Activated naive CD8-positive, alpha-beta T cell treated with anti-CD3 and anti-CD28 coated beads for 36 hours (primary cell): ENCODE measurements at regions not wholly inside any gene's neighbourhood (a gene's known extent, or its start where the extent isn't known, plus 50 kb on each side); places are given as distances from the start of the nearest gene placed in this dataset.
"Not testable (repeated sequence)": the region's sequence is repeated elsewhere in the genome, so short reads cannot be mapped to it uniquely, and the experiment has no call there.

Experiments used
- DNase-seq: peaks from one replicate; pipeline ENCODE4 v3.0.0; 2021
- H3K27ac Mint-ChIP-seq: one replicate; pipeline ENCODE4 v1.8.0; 2022; ENCODE audit warnings: mild to moderate bottlenecking, moderate library complexity, mixed read lengths
- H3K27me3 Mint-ChIP-seq: one replicate; pipeline ENCODE4 v1.8.0; 2022; ENCODE audit warnings: mild to moderate bottlenecking, mixed read lengths
- H3K36me3 Mint-ChIP-seq: one replicate; pipeline ENCODE4 v1.8.0; 2021; ENCODE audit warnings: mild to moderate bottlenecking, mixed read lengths
- H3K4me1 Mint-ChIP-seq: one replicate; pipeline ENCODE4 v1.8.0; 2021; ENCODE audit warnings: mixed read lengths
- H3K4me3 Mint-ChIP-seq: one replicate; pipeline ENCODE4 v1.8.0; 2022; ENCODE audit warnings: mild to moderate bottlenecking, moderate library complexity, mixed read lengths
- H3K9me3 Mint-ChIP-seq: one replicate; pipeline ENCODE4 v1.8.0; 2022; ENCODE audit warnings: mixed read lengths

DNA sequence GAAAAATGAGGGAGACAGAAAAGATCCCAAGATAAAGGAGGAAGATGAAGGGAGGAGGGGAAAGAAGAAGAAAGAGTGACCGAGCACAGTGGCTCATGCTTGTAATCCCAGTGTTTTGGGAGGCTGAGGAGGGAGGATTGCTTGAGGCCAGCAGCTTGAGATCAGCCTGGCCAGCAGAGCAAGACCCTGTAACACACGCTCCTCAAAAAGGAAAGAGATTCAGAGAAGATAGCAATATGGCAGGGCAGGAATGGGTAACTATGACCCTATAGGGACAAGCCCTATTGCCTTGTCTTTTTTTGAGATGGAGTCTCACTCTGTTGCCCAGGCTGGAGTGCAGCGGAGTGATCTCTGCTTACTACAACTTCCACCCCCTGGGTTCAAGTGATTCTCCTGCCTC lies 116.9 kb upstream of the MAP1LC3B2 start:
- H3K9me3 Mint-ChIP-seq: no peaks in the 10 kb centered on the region
- H3K4me1 Mint-ChIP-seq: peaks cover 6% of the 10 kb centered on the region
- no peak overlapping the region for H3K4me3 Mint-ChIP-seq
- no peak overlapping the region for H3K27ac Mint-ChIP-seq
- no peaks in the 10 kb centered on the region for H3K36me3 Mint-ChIP-seq
- DNase-seq: no peak
- H3K27me3 Mint-ChIP-seq: no peaks in the 10 kb centered on the region

GRCh38 chr12:116442946-116443345 lies 116.2 kb upstream of the MAP1LC3B2 start:
- no peak for DNase-seq

GRCh38 chr12:116443821-116444589 lies 115.2 kb upstream of the MAP1LC3B2 start:
- H3K9me3 Mint-ChIP-seq: no peaks in the 10 kb centered on the region
- DNase-seq: peak; percentile 10
- no peak overlapping the region for H3K27ac Mint-ChIP-seq
- H3K4me1 Mint-ChIP-seq: peaks cover 6% of the 10 kb centered on the region
- H3K27me3 Mint-ChIP-seq: no peaks in the 10 kb centered on the region
- no peaks in the 10 kb centered on the region for H3K36me3 Mint-ChIP-seq
- H3K4me3 Mint-ChIP-seq: no peak overlapping the region

More at GRCh38 chr12:116442946-116443345, 116.2 kb upstream of the MAP1LC3B2 start:
- Mint-ChIP-seq H3K4me3 (no peak overlapping the region), H3K36me3 (no peaks in the 10 kb centered on the region), H3K27ac (no peak overlapping the region), H3K9me3 (no peaks in the 10 kb centered on the region), H3K4me1 (peaks cover 6% of the 10 kb centered on the region), H3K27me3 (no peaks in the 10 kb centered on the region)

GRCh38 chr12:116444590-116444943 lies 114.6 kb upstream of the MAP1LC3B2 start:
- Mint-ChIP-seq H3K36me3 (no peaks in the 10 kb centered on the region), H3K9me3 (no peaks in the 10 kb centered on the region), H3K27ac (no peak overlapping the region), H3K4me1 (peaks cover 6% of the 10 kb centered on the region), H3K27me3 (no peaks in the 10 kb centered on the region), H3K4me3 (no peak overlapping the region)
- DNase-seq: no peak

DNA sequence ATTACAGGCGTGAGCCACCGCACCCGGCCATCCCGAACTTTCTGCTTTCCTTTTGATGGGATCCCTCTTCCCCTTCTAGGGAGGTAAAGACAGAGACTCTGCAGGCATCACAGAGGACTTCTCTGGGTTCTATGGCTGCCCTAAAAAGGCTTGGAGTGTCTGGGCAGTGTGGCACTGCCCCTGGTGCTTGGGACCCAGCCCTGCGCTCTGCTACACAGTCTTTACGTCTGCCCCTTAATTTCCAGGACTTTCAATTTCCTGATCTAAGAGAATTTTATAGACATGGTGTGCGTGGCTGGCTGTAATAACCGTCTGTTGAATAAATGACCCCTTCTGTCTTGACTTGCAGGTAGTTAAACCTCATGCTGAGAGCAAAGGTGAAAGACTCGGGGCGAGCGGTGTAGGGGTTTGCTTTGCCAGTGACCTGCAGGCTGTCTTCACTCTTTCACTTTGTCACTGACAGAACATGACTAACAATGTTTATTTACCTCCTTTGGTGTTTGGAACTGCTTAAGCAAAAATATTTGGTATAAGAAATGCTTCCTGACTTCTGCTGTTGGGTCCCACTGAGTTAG lies 110.9 kb upstream of the MAP1LC3B2 start:
- DNase-seq: no peak
- H3K9me3 Mint-ChIP-seq: no peaks in the 10 kb centered on the region
- peaks cover 5% of the 10 kb centered on the region for H3K4me1 Mint-ChIP-seq
- H3K36me3 Mint-ChIP-seq: no peaks in the 10 kb centered on the region
- H3K27ac Mint-ChIP-seq: no peak overlapping the region
- H3K27me3 Mint-ChIP-seq: no peaks in the 10 kb centered on the region
- no peak overlapping the region for H3K4me3 Mint-ChIP-seq

- H3K9me3 Mint-ChIP-seq: no peaks in the 10 kb centered on the region
- no peak overlapping the region for H3K27ac Mint-ChIP-seq
- H3K36me3 Mint-ChIP-seq: no peaks in the 10 kb centered on the region
- H3K27me3 Mint-ChIP-seq: no peaks in the 10 kb centered on the region
- H3K4me3 Mint-ChIP-seq: no peak overlapping the region
- H3K4me1 Mint-ChIP-seq: no peaks in the 10 kb centered on the region
- no peak for DNase-seq
Observed at GRCh38 chr12:116450406-116450910, 108.7 kb upstream of the MAP1LC3B2 start.

DNA sequence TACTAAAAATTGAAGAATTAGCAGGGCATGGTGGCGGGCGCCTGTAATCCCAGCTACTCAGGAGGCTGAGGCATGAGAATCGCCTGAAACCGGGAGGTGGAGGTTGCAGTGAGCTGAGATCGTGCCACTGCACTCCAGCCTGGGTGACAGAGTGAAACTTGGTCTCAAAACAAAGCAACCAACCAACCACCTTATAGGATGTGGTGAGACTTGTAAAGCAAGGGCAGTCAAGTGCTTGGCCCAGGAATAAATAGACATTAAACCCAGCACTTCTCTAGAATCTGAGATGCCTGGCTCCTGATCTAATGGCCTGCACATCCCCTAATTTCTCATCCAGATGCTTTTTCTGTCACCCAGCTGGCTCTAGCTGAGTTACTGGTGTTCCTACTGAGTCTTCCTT lies 106.2 kb upstream of the MAP1LC3B2 start:
- not testable (repeated sequence) for H3K4me3 Mint-ChIP-seq, DNase-seq, H3K27ac Mint-ChIP-seq, H3K9me3 Mint-ChIP-seq, H3K27me3 Mint-ChIP-seq, H3K36me3 Mint-ChIP-seq, H3K4me1 Mint-ChIP-seq

- Mint-ChIP-seq H3K4me3 (no peak overlapping the region), H3K9me3 (no peaks in the 10 kb centered on the region), H3K27me3 (no peaks in the 10 kb centered on the region), H3K27ac (no peak overlapping the region), H3K4me1 (no peaks in the 10 kb centered on the region), H3K36me3 (no peaks in the 10 kb centered on the region)
- no peak for DNase-seq
Observed at GRCh38 chr12:116453631-116454030, 105.5 kb upstream of the MAP1LC3B2 start.

GRCh38 chr12:116454076-116454475 lies 105.1 kb upstream of the MAP1LC3B2 start:
- Mint-ChIP-seq H3K27ac (no peak overlapping the region), H3K4me1 (no peaks in the 10 kb centered on the region), H3K36me3 (no peaks in the 10 kb centered on the region), H3K4me3 (no peak overlapping the region), H3K9me3 (no peaks in the 10 kb centered on the region), H3K27me3 (no peaks in the 10 kb centered on the region)
- DNase-seq: no peak

GRCh38 chr12:116454950-116455447 lies 104.2 kb upstream of the MAP1LC3B2 start:
- DNase-seq: no peak
- Mint-ChIP-seq H3K4me1 (no peaks in the 10 kb centered on the region), H3K27ac (no peak overlapping the region), H3K27me3 (no peaks in the 10 kb centered on the region), H3K4me3 (no peak overlapping the region), H3K36me3 (no peaks in the 10 kb centered on the region), H3K9me3 (no peaks in the 10 kb centered on the region)

GRCh38 chr12:116455540-116456329 lies 103.4 kb upstream of the MAP1LC3B2 start:
- H3K4me3 Mint-ChIP-seq: no peak overlapping the region
- H3K27me3 Mint-ChIP-seq: no peaks in the 10 kb centered on the region
- no peak for DNase-seq
- no peaks in the 10 kb centered on the region for H3K4me1 Mint-ChIP-seq
- no peak overlapping the region for H3K27ac Mint-ChIP-seq
- H3K36me3 Mint-ChIP-seq: no peaks in the 10 kb centered on the region
- no peaks in the 10 kb centered on the region for H3K9me3 Mint-ChIP-seq

DNA sequence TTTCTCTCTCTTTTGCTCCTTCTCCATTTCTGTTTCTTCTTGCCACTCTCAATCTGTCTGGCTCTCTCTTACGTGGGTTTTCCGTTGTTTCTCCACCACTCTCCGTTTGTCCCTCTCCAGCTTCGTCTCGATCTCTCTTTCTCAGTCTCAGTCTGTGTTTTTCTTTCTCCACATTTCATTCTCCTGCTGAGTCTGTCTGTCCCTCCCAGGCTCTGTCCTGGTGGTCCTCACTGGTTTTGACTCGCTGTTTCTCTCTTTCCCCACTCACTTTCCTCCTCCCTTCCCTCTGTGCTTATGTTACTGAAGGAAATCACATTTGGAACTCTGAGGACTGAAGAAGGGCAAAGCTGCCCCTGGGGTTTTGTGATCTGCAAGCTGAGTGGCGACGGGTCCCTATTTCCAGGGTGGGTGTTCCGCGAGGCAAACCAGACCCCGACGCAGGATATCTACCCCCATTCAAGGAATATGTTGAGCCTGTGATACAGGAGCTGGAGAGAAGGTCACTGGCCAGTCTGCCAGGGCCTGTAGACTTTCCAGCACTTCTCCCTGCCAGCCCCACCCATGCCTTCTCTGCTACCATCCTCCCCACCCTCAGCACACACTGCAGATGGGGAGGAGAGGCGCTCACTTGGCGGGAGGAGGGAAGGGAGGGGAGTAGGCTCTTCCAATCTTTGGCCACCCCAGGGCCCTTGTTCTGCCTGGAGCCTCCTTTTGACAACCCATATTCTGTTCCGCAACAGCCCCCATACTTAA lies 102.7 kb upstream of the MAP1LC3B2 start:
- Mint-ChIP-seq H3K27me3 (no peaks in the 10 kb centered on the region), H3K27ac (no peak overlapping the region), H3K4me1 (no peaks in the 10 kb centered on the region), H3K9me3 (no peaks in the 10 kb centered on the region), H3K36me3 (no peaks in the 10 kb centered on the region), H3K4me3 (no peak overlapping the region)
- DNase-seq: no peak

- Mint-ChIP-seq H3K9me3 (no peaks in the 10 kb centered on the region), H3K27me3 (no peaks in the 10 kb centered on the region), H3K4me1 (no peaks in the 10 kb centered on the region), H3K36me3 (no peaks in the 10 kb centered on the region), H3K4me3 (no peak overlapping the region), H3K27ac (no peak overlapping the region)
- DNase-seq: no peak
Observed at GRCh38 chr12:116458492-116458891, 100.7 kb upstream of the MAP1LC3B2 start.

GRCh38 chr12:116459011-116459875 lies 99.9 kb upstream of the MAP1LC3B2 start:
- Mint-ChIP-seq H3K27me3 (no peaks in the 10 kb centered on the region), H3K27ac (no peak overlapping the region), H3K4me3 (no peak overlapping the region), H3K9me3 (no peaks in the 10 kb centered on the region), H3K4me1 (no peaks in the 10 kb centered on the region), H3K36me3 (no peaks in the 10 kb centered on the region)
- DNase-seq: no peak
